H1 (cell line): ENCODE measurements at regions not wholly inside any gene's neighbourhood (a gene's known extent, or its start where the extent isn't known, plus 50 kb on each side); places are given as distances from the start of the nearest gene placed in this dataset.

Experiments
- SIX5 ChIP-seq: IDR thresholded peaks from 2 replicates; pipeline ENCODE4 v1.6.1; 2011; ENCODE audit warnings: mild to moderate bottlenecking, low read depth, low read length

- no peak for TF ChIP-seq SIX5
These were observed 342.0 kb downstream of the TPBG start (continued) for GRCh38 chr6:82705579-82705978.
